IPS-15b (cell line): ENCODE measurements at regions not wholly inside any gene's neighbourhood (a gene's known extent, or its start where the extent isn't known, plus 50 kb on each side); places are given as distances from the start of the nearest gene placed in this dataset.

Source experiments
- H3K27me3 ChIP-seq: one replicate; pipeline ENCODE4 v1.6.1; 2013; ENCODE audit warnings: low read length; ENCODE audit not compliant: control insufficient read depth, insufficient read depth
- H3K36me3 ChIP-seq: one replicate; pipeline ENCODE4 v1.6.1; 2013; ENCODE audit warnings: low read length; ENCODE audit not compliant: control insufficient read depth, insufficient read depth
- H3K4me1 ChIP-seq: one replicate; pipeline ENCODE4 v1.6.1; 2013; ENCODE audit warnings: mild to moderate bottlenecking, low read length; ENCODE audit not compliant: control insufficient read depth, insufficient read depth
- H3K4me3 ChIP-seq: one replicate; pipeline ENCODE4 v1.5.1; 2013; ENCODE audit warnings: low read depth, low read length
- H3K9ac ChIP-seq: one replicate; pipeline ENCODE4 v1.6.1; 2013; ENCODE audit warnings: low read depth, mild to moderate bottlenecking, low read length
- H3K9me3 ChIP-seq: one replicate; pipeline ENCODE4 v1.6.1; 2013; ENCODE audit warnings: mild to moderate bottlenecking, low read length; ENCODE audit not compliant: control insufficient read depth, insufficient read depth

GRCh38 chr16:66070140-66070917 is 296.2 kb upstream of the CDH5 start:
- Histone ChIP-seq H3K4me3 (no peak overlapping the region), H3K36me3 (no peaks in the 10 kb centered on the region), H3K9me3 (no peaks in the 10 kb centered on the region), H3K9ac (no peak overlapping the region), H3K4me1 (no peaks in the 10 kb centered on the region), H3K27me3 (no peaks in the 10 kb centered on the region)

- Histone ChIP-seq H3K9me3 (no peaks in the 10 kb centered on the region), H3K4me3 (no peak overlapping the region), H3K4me1 (no peaks in the 10 kb centered on the region), H3K36me3 (no peaks in the 10 kb centered on the region), H3K27me3 (no peaks in the 10 kb centered on the region), H3K9ac (no peak overlapping the region)
Measured at GRCh38 chr16:66069587-66069986, 296.9 kb upstream of the CDH5 start.

DNA sequence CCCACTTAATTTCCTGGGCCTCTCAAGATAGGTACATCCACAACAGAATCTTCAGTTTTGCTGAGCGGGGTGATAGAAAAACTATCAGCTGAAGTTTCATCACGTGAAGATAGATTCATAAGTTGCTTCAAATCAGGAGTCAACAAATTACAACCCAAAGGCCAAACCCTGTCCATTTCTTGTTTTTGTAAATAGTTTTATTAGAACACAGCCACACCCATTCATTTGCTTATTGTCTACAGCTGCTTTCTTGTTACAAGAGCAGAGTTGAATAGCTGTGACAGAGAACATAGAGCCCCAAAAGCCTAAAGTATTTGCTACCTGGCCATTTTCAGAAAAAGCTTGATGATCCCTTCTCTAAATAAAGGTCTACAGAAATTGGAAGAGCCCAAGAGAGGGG is 300.1 kb upstream of the CDH5 start:
- no peak overlapping the region for H3K9ac ChIP-seq
- H3K36me3 ChIP-seq = no peaks in the 10 kb centered on the region
- no peaks in the 10 kb centered on the region for H3K9me3 ChIP-seq
- H3K4me3 ChIP-seq = no peak overlapping the region
- H3K27me3 ChIP-seq = no peaks in the 10 kb centered on the region
- H3K4me1 ChIP-seq = peaks cover 3% of the 10 kb centered on the region

DNA sequence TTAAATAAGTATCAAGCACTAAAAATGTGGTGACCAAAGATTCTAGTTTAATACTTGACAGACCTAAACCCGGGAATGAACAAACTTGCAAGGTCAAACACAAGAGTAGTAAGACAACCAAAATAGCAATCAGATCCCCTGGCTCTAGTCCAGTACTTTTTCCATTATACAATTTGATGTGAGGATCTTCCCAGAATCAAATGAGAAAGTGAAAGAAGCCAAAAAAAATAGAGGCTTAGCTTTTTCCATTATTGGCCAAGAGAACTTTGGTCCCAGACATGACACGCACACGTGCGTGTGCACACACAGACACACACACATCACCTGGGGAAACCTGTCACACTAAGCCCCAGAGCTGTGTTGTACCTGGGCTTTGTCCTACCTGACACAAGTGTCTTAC is 300.6 kb upstream of the CDH5 start:
- Histone ChIP-seq H3K36me3 (no peaks in the 10 kb centered on the region), H3K27me3 (no peaks in the 10 kb centered on the region), H3K4me1 (peaks cover 3% of the 10 kb centered on the region)

DNA sequence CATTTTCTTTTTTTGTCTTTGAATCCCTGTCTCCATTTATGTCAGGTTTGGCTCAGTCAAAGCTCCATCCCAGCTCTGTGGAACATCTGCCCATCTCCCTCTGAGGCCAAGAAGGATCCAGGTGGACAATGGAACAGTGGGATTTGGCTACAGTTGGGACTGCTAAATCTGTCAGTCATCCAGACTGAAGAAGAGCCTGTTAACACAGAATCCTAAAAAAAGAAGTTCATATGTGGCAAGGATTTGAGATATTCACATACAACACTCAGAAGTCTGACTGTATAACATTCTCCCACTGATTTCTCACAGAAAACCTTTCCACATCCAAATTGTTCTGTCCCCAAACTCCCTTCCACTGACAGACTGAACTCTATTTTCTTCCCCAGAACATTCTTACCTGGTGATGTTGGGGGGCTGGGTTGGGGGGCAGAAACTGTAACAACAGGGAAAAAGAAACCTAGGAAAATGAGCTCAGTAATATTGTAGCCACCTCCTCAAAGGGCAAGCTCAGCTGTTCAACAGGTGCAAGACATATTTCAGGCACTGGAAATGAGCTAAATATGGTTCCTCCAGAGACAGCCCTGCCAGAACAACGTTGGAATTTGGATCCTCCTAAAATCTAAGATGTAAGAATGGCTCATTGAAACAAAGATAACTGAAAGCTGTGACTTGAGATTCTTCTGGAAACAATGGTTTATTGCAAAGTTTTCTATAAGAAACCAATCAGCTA is 301.5 kb upstream of the CDH5 start:
- Histone ChIP-seq H3K4me3 (no peak overlapping the region), H3K9me3 (no peaks in the 10 kb centered on the region), H3K9ac (no peak overlapping the region), H3K4me1 (peaks cover 3% of the 10 kb centered on the region), H3K36me3 (no peaks in the 10 kb centered on the region), H3K27me3 (no peaks in the 10 kb centered on the region)

More for the DNA sequence above, 300.6 kb upstream of the CDH5 start:
- no peak overlapping the region for H3K9ac ChIP-seq
- H3K4me3 ChIP-seq = no peak overlapping the region
- no peaks in the 10 kb centered on the region for H3K9me3 ChIP-seq

- Histone ChIP-seq H3K27me3 (no peaks in the 10 kb centered on the region), H3K36me3 (no peaks in the 10 kb centered on the region), H3K4me3 (no peak overlapping the region), H3K4me1 (peaks cover 7% of the 10 kb centered on the region), H3K9ac (no peak overlapping the region), H3K9me3 (no peaks in the 10 kb centered on the region)
Measured at GRCh38 chr16:66058832-66059231, 307.7 kb upstream of the CDH5 start.

GRCh38 chr16:66058172-66058691 is 308.3 kb upstream of the CDH5 start:
- peaks cover 11% of the 10 kb centered on the region for H3K4me1 ChIP-seq
- H3K27me3 ChIP-seq = no peaks in the 10 kb centered on the region

DNA sequence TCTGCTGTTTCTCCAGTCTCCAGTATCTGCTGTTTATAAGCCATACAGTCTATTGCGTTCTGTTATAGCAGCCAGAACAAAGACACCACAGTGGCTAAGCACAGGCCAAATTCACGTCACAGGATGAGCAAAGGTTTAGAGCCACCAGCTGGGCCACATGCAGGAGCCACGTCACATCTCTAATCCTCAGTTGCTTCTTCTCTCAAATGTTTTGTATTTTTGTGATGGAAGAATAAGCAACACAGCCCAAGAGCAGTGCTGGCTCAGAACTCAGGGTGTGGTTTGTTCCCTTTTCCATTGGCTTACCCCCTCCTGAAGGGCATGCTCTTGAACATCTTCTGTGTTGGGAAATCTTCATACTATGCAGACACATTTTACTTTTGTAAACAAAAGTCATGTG is 309.4 kb upstream of the CDH5 start:
- no peaks in the 10 kb centered on the region for H3K36me3 ChIP-seq
- H3K4me3 ChIP-seq = no peak overlapping the region
- peaks cover 17% of the 10 kb centered on the region for H3K4me1 ChIP-seq
- no peaks in the 10 kb centered on the region for H3K27me3 ChIP-seq
- H3K9me3 ChIP-seq = no peaks in the 10 kb centered on the region
- no peak overlapping the region for H3K9ac ChIP-seq

More at GRCh38 chr16:66058172-66058691, 308.3 kb upstream of the CDH5 start:
- no peak overlapping the region for H3K4me3 ChIP-seq
- H3K36me3 ChIP-seq = no peaks in the 10 kb centered on the region
- no peak overlapping the region for H3K9ac ChIP-seq
- H3K9me3 ChIP-seq = no peaks in the 10 kb centered on the region

DNA sequence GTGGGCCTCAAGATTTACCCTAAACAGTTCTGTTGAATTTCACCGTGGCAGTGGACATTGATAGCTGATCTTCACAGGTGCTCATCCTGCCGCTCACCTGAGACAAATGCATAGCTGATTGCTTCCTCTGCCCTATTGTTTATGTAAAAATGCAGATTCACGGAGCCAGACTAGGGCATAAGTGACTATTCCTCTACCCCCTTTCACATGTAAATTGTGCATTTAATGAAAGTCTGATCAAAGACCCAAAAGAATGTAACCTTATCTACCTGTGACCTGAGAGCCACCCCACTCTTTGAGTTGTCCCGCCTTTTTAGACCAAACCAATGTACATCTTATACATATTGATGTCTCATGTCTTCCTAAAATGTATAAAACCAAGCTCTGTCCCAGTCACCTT is 312.4 kb upstream of the CDH5 start:
- Histone ChIP-seq H3K9me3 (no peaks in the 10 kb centered on the region), H3K27me3 (no peaks in the 10 kb centered on the region), H3K4me1 (peaks cover 17% of the 10 kb centered on the region), H3K9ac (no peak overlapping the region), H3K4me3 (no peak overlapping the region), H3K36me3 (no peaks in the 10 kb centered on the region)

DNA sequence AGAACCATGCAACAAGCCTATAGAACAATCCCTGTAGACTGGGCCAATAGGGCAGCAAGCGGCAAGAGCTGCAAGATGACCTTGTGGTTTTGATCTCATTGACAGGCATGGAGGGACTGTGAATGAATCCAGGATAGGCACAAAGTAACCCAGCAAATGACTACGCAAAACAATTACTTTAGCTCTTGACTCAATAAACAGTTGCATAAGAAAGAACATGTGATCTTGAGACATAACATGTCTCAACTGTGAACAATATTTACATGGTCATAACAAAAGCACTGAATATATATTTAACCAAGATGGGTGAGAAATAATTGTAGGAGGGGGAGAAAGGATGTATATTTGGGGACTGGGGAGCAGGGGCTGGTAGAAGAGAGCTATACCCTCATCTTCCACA is 313.7 kb upstream of the CDH5 start:
- Histone ChIP-seq H3K9me3 (no peaks in the 10 kb centered on the region), H3K27me3 (no peaks in the 10 kb centered on the region), H3K4me1 (peaks cover 17% of the 10 kb centered on the region), H3K4me3 (no peak overlapping the region), H3K36me3 (no peaks in the 10 kb centered on the region), H3K9ac (no peak overlapping the region)

GRCh38 chr16:66050991-66051390 is 315.5 kb upstream of the CDH5 start:
- no peaks in the 10 kb centered on the region for H3K36me3 ChIP-seq
- H3K9me3 ChIP-seq = no peaks in the 10 kb centered on the region
- no peaks in the 10 kb centered on the region for H3K27me3 ChIP-seq
- H3K9ac ChIP-seq = no peak overlapping the region
- H3K4me3 ChIP-seq = no peak overlapping the region
- H3K4me1 ChIP-seq = peaks cover 17% of the 10 kb centered on the region

DNA sequence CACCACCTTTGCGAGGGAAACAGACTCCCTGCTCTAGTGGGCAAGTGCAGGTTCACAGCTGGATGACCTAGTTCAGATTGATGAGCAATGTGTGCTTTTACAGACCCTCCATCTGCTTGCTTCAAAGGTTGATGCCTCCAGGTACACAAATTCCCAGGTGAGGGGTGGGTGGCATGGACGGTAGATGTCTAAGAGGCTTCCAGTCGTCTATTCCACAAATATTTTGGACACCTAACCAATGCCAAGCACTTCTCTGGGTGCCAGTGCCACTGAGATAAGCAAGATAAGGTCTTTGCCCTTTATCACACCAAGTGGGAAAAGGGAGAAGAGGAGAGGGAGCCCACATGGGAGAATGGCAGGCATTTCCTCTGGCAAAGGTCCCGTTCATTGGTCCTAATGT is 316.6 kb upstream of the CDH5 start:
- peaks cover 17% of the 10 kb centered on the region for H3K4me1 ChIP-seq
- H3K4me3 ChIP-seq = no peak overlapping the region
- no peaks in the 10 kb centered on the region for H3K9me3 ChIP-seq
- H3K36me3 ChIP-seq = no peaks in the 10 kb centered on the region
- H3K27me3 ChIP-seq = no peaks in the 10 kb centered on the region
- no peak overlapping the region for H3K9ac ChIP-seq
